H1 (cell line): ENCODE measurements at regions not wholly inside any gene's neighbourhood (a gene's known extent, or its start where the extent isn't known, plus 50 kb on each side); places are given as distances from the start of the nearest gene placed in this dataset.
A peak's percentile ranks its signal among the peaks of the same experiment; 100 is the strongest.

Experiments used
- CTCF ChIA-PET: fragments of 300-600 bp; sonication (Branson Sonifier 250); formaldehyde crosslinking; loops from one replicate; lab custom pipeline; 2021; ENCODE audit not compliant: partially characterized antibody; lab: Charles Lee
- POLR2A ChIA-PET: fragments of 300-600 bp; sonication (Branson Sonifier 250); formaldehyde crosslinking; loops from one replicate; lab custom pipeline; 2021; ENCODE audit warnings: inconsistent platforms; ENCODE audit not compliant: partially characterized antibody; lab: Charles Lee
- DNase-seq, 2 experiments: peaks; one replicate each; pipeline versions ENCODE4 v3.0.0 to v3.0.0-alpha.2; 2010 to 2022; ENCODE audit warnings: low spot score in 2 of 2, low read depth in 1 of 2, mixed read lengths in 1 of 2
- FAIRE-seq: peaks from 2 replicates; lab custom pipeline; 2011; peaks lifted over from hg19 to GRCh38; lab: Jason Lieb, UNC
- H2AFZ ChIP-seq: 2 replicates; pipeline ENCODE4 v1.8.1; 2012; ENCODE audit warnings: low read length, inconsistent platforms
- H2AK5ac ChIP-seq: 2 replicates; pipeline ENCODE4 v1.6.1; 2013; ENCODE audit warnings: low read depth, low read length
- H2BK120ac ChIP-seq: replicated peaks from 2 replicates; pipeline ENCODE3; 2013; ENCODE audit warnings: low read depth, low read length, inconsistent platforms
- H2BK12ac ChIP-seq: 2 replicates; pipeline ENCODE4 v1.6.1; 2013; ENCODE audit warnings: low read depth, low read length
- H2BK15ac ChIP-seq: 2 replicates; pipeline ENCODE4 v1.6.1; 2013; ENCODE audit warnings: low read length
- H2BK20ac ChIP-seq: 2 replicates; pipeline ENCODE4 v1.6.1; 2013; ENCODE audit warnings: low read length
- H2BK5ac ChIP-seq: 2 replicates; pipeline ENCODE4 v1.6.1; 2013; ENCODE audit warnings: low read depth, low read length
- H3K14ac ChIP-seq: 2 replicates; pipeline ENCODE4 v1.6.1; 2013; ENCODE audit warnings: inconsistent platforms; ENCODE audit not compliant: insufficient read length
- H3K18ac ChIP-seq: 2 replicates; pipeline ENCODE4 v1.6.1; 2013; ENCODE audit warnings: low read length; ENCODE audit errors: extremely low read depth
- H3K23ac ChIP-seq: 2 replicates; pipeline ENCODE4 v1.6.1; 2013; ENCODE audit warnings: inconsistent platforms; ENCODE audit not compliant: insufficient read length
- H3K23me2 ChIP-seq: 2 replicates; pipeline ENCODE4 v1.6.1; 2013; ENCODE audit warnings: low read depth, low read length
- H3K27ac ChIP-seq: 2 replicates; pipeline ENCODE4 v1.6.1; 2011; ENCODE audit warnings: low read depth, low read length, inconsistent platforms
- H3K27me3 ChIP-seq, 4 experiments: replicated peaks in 1 of 4; 1 replicate in 1 of 4; 2 replicates in 3 of 4; pipeline versions ENCODE4 v1.6.1 to v1.8.1; 2011 to 2013; ENCODE audit warnings: low read length in 3 of 4, mild to moderate bottlenecking in 3 of 4, inconsistent platforms in 2 of 4, mixed read lengths in 2 of 4, moderate library complexity in 1 of 4; ENCODE audit not compliant: control insufficient read depth in 3 of 4, insufficient read depth in 3 of 4; ENCODE audit errors: extremely low read depth in 1 of 4
- H3K36me3 ChIP-seq, 4 experiments: 2 replicates each; pipeline versions ENCODE4 v1.6.1 to v1.8.1; 2011 to 2013; ENCODE audit warnings: mild to moderate bottlenecking in 4 of 4, low read length in 3 of 4, moderate library complexity in 2 of 4, control low read depth in 1 of 4, inconsistent platforms in 1 of 4; ENCODE audit not compliant: insufficient read depth in 4 of 4, control insufficient read depth in 2 of 4
- H3K4ac ChIP-seq: replicated peaks from 2 replicates; pipeline ENCODE3; 2013; ENCODE audit warnings: low read length, low read depth, mixed read lengths, inconsistent platforms; ENCODE audit not compliant: insufficient read length
- H3K4me1 ChIP-seq, 4 experiments: replicated peaks in 1 of 4; 1 replicate in 1 of 4; 2 replicates in 3 of 4; pipeline versions ENCODE4 v1.6.1 to v1.8.1; 2011 to 2013; ENCODE audit warnings: low read length in 3 of 4, inconsistent platforms in 2 of 4, mixed read lengths in 1 of 4; ENCODE audit not compliant: insufficient read depth in 4 of 4, control insufficient read depth in 3 of 4
- H3K4me2 ChIP-seq, 2 experiments: 2 replicates each; pipeline versions ENCODE4 v1.6.1 to v1.8.1; 2011 to 2013; ENCODE audit warnings: low read depth in 2 of 2, low read length in 2 of 2, control low read depth in 1 of 2, inconsistent platforms in 1 of 2, mild to moderate bottlenecking in 1 of 2; ENCODE audit not compliant: insufficient read depth in 1 of 2
- H3K4me3 ChIP-seq, 4 experiments: fragments of 200-600, 300-600 bp in 1 of 4; sonication (generic), shearing (Covaris generic), sonication (Bioruptor Twin) in 1 of 4; 2 replicates each; pipeline versions ENCODE4 v1.5.1 to v1.8.1; 2011 to 2016; ENCODE audit warnings: low read length in 4 of 4, low read depth in 3 of 4, control low read depth in 2 of 4, inconsistent platforms in 2 of 4, mild to moderate bottlenecking in 2 of 4, mixed read lengths in 1 of 4, moderate library complexity in 1 of 4; ENCODE audit not compliant: insufficient read depth in 2 of 4; ENCODE audit errors: extremely low read depth in 1 of 4
- H3K56ac ChIP-seq: replicated peaks from 2 replicates; pipeline ENCODE3; 2013; ENCODE audit warnings: low read depth, mild to moderate bottlenecking, mixed read lengths, low read length, inconsistent platforms; ENCODE audit not compliant: insufficient read length
- H3K79me1 ChIP-seq: 2 replicates; pipeline ENCODE4 v1.6.1; 2013; ENCODE audit warnings: low read depth, low read length, control low read depth
- H3K79me2 ChIP-seq, 2 experiments: 2 replicates each; pipeline versions ENCODE4 v1.6.1 to v1.8.1; 2012 to 2013; ENCODE audit warnings: low read length in 2 of 2, mild to moderate bottlenecking in 2 of 2, inconsistent platforms in 1 of 2; ENCODE audit not compliant: insufficient read depth in 2 of 2, control insufficient read depth in 1 of 2
- H3K9ac ChIP-seq, 4 experiments: replicated peaks in 1 of 4; 1 replicate in 1 of 4; 2 replicates in 3 of 4; pipeline versions ENCODE4 v1.6.1 to v1.8.1; 2011 to 2013; ENCODE audit warnings: low read depth in 3 of 4, low read length in 3 of 4, control low read depth in 2 of 4, mild to moderate bottlenecking in 2 of 4, moderate library complexity in 2 of 4, inconsistent platforms in 1 of 4; ENCODE audit errors: extremely low read depth in 1 of 4
- H3K9me3 ChIP-seq, 2 experiments: 2 replicates each; pipeline versions ENCODE4 v1.6.1 to v1.8.1; 2012 to 2013; ENCODE audit warnings: mild to moderate bottlenecking in 2 of 2, moderate library complexity in 2 of 2, control low read depth in 1 of 2, inconsistent platforms in 1 of 2, low read depth in 1 of 2, low read length in 1 of 2, mixed read lengths in 1 of 2; ENCODE audit not compliant: insufficient read depth in 2 of 2
- H4K20me1 ChIP-seq, 2 experiments: replicated peaks in 1 of 2; 2 replicates each; pipeline versions ENCODE3 to v1.8.1; 2011 to 2013; ENCODE audit warnings: inconsistent platforms in 2 of 2, low read length in 2 of 2, mild to moderate bottlenecking in 1 of 2; ENCODE audit not compliant: insufficient read depth in 2 of 2, control insufficient read depth in 1 of 2
- H4K5ac ChIP-seq: 2 replicates; pipeline ENCODE4 v1.6.1; 2013; ENCODE audit warnings: low read length, low read depth, mixed read lengths, inconsistent platforms; ENCODE audit not compliant: insufficient read length
- H4K8ac ChIP-seq: 2 replicates; pipeline ENCODE4 v1.8.0; 2013; ENCODE audit warnings: mild to moderate bottlenecking, moderate library complexity, low read length, inconsistent platforms; ENCODE audit not compliant: insufficient read depth; ENCODE audit errors: extremely low read depth
- H4K91ac ChIP-seq: replicated peaks from 2 replicates; pipeline ENCODE3; 2013; ENCODE audit warnings: low read length, mixed read lengths, inconsistent platforms; ENCODE audit not compliant: insufficient read length
- CBX8 ChIP-seq: fragments of 300-800, 300-1000 bp; sonication (generic); IDR thresholded peaks from 2 replicates; pipeline ENCODE4 v1.7.1; 2016; ENCODE audit warnings: low read depth, low read length, borderline replicate concordance
- CHD1 ChIP-seq: IDR thresholded peaks from 2 replicates; pipeline ENCODE4 v1.6.1; 2012; ENCODE audit warnings: low read depth, low read length, improper control_type of control experiment
- CHD2 ChIP-seq: IDR thresholded peaks from 2 replicates; pipeline ENCODE4 v1.6.1; 2012; ENCODE audit warnings: low read length, improper control_type of control experiment
- CREB1 ChIP-seq: IDR thresholded peaks from 2 replicates; pipeline ENCODE4 v1.6.1; 2012; ENCODE audit warnings: inconsistent platforms
- E2F6 ChIP-seq: IDR thresholded peaks from 2 replicates; pipeline ENCODE4 v1.6.1; 2012; ENCODE audit warnings: inconsistent platforms
- EGR1 ChIP-seq: IDR thresholded peaks from 2 replicates; pipeline ENCODE4 v1.6.1; 2011; ENCODE audit warnings: low read depth, low read length, borderline replicate concordance
- KDM1A ChIP-seq: fragments of 200-600, 300-600 bp; sonication (generic); IDR thresholded peaks from 2 replicates; pipeline ENCODE4 v1.7.1; 2016; ENCODE audit warnings: mild to moderate bottlenecking, low read length, borderline replicate concordance
- KDM4A ChIP-seq: IDR thresholded peaks from one replicate; pipeline ENCODE4 v1.7.1; 2012; ENCODE audit warnings: low read depth, mild to moderate bottlenecking, moderate library complexity, low read length, inconsistent platforms; ENCODE audit not compliant: severe bottlenecking
- MAFK ChIP-seq: IDR thresholded peaks from 2 replicates; pipeline ENCODE4 v1.6.1; 2012; ENCODE audit warnings: low read depth, mild to moderate bottlenecking, improper control_type of control experiment, low read length
- RXRA ChIP-seq: IDR thresholded peaks from 2 replicates; pipeline ENCODE4 v1.6.1; 2011; ENCODE audit warnings: low read depth, mild to moderate bottlenecking, low read length, moderate library complexity; ENCODE audit not compliant: insufficient read depth
- SAP30 ChIP-seq: fragments of 300-600 bp; sonication (generic); IDR thresholded peaks from 2 replicates; pipeline ENCODE4 v1.7.1; 2012; ENCODE audit warnings: low read length, moderate library complexity, mild to moderate bottlenecking, inconsistent platforms; ENCODE audit not compliant: insufficient read depth, insufficient replicate concordance
- SIX5 ChIP-seq: IDR thresholded peaks from 2 replicates; pipeline ENCODE4 v1.6.1; 2011; ENCODE audit warnings: mild to moderate bottlenecking, low read depth, low read length
- ZNF274 ChIP-seq: IDR thresholded peaks from 2 replicates; pipeline ENCODE4 v1.7.0; 2012; ENCODE audit warnings: low read length, borderline replicate concordance; ENCODE audit errors: extremely low read depth

- no peak overlapping the region for H2BK5ac ChIP-seq
- no peak overlapping the region for H3K4ac ChIP-seq
- H3K4me3 ChIP-seq: no peak overlapping the region; a peak in 1 of 8 replicates
- no peak overlapping the region for H3K4me2 ChIP-seq
- DNase-seq (no peak), FAIRE-seq (no peak)
- no peak overlapping the region for H4K8ac ChIP-seq
- TF ChIP-seq RXRA (no peak), E2F6 (no peak), ZNF274 (no peak), KDM4A (no peak), CBX8 (no peak), CREB1 (no peak), SAP30 (no peak), CHD2 (no peak), CHD1 (no peak), SIX5 (no peak), KDM1A (no peak), MAFK (no peak), EGR1 (no peak)
- no peak overlapping the region for H3K27ac ChIP-seq
- no peaks in the 10 kb centered on the region for H3K27me3 ChIP-seq
- no peak overlapping the region for H2AK5ac ChIP-seq
- H3K9me3 ChIP-seq: no peaks in the 10 kb centered on the region
- H4K5ac ChIP-seq: no peak overlapping the region
- no peaks in the 10 kb centered on the region for H3K23me2 ChIP-seq
- H3K9ac ChIP-seq: no peak overlapping the region
- CTCF ChIA-PET: interaction anchor here (0.7 to 1.1 kb wide), 3 partner anchors 31 to 260 kb away, joined by 3 read pairs; no protein-coding TSS in a partner anchor
- H3K56ac ChIP-seq: no peak overlapping the region
- no peak overlapping the region for H3K14ac ChIP-seq
- no peaks in the 10 kb centered on the region for H3K79me1 ChIP-seq
- POLR2A ChIA-PET: no interaction called here
- H4K91ac ChIP-seq: no peak overlapping the region
- no peak overlapping the region for H2BK120ac ChIP-seq
- H2BK20ac ChIP-seq: 0 out of 2 replicates have a peak overlapping the region, but pooled peaks have one; percentile 52
- no peak overlapping the region for H2BK12ac ChIP-seq
- peaks cover 0 to 3% (median 2%) of the 10 kb centered on the region in 4 experiments; a peak in 4 of 7 replicates for H3K4me1 ChIP-seq
- H4K20me1 ChIP-seq: no peaks in the 10 kb centered on the region
- H3K36me3 ChIP-seq: no peaks in the 10 kb centered on the region
- H3K23ac ChIP-seq: no peak overlapping the region
- no peak overlapping the region for H3K18ac ChIP-seq
- peak overlapping the region; percentile 38 for H2AFZ ChIP-seq
- H2BK15ac ChIP-seq: no peak overlapping the region
- H3K79me2 ChIP-seq: no peaks in the 10 kb centered on the region
Measured at GRCh38 chr5:103918668-103919367, 356.2 kb upstream of the NUDT12 start.
